AG09319 (cell line): ENCODE measurements at regions not wholly inside any gene's neighbourhood (a gene's known extent, or its start where the extent isn't known, plus 50 kb on each side); places are given as distances from the start of the nearest gene placed in this dataset.
"Not testable (repeated sequence)": the region's sequence is repeated elsewhere in the genome, so short reads cannot be mapped to it uniquely, and the experiment has no call there.

Source experiments
- DNase-seq: peaks from one replicate; pipeline ENCODE4 v3.0.0-alpha.2; 2010; ENCODE audit warnings: low read depth; ENCODE audit errors: extremely low read depth
- CTCF ChIP-seq: IDR thresholded peaks from 2 replicates; pipeline ENCODE4 v1.5.1; 2011; ENCODE audit warnings: low read depth, mild to moderate bottlenecking, inconsistent platforms, low read length, moderate library complexity

- TF ChIP-seq CTCF: no peak
- DNase-seq: no peak
These were observed 549.4 kb downstream of the GPAM start for GRCh38 chr10:111634191-111634590.

GRCh38 chr10:111646021-111646420 lies 537.5 kb downstream of the GPAM start:
- DNase-seq: no peak
- no peak for TF ChIP-seq CTCF

GRCh38 chr10:111648046-111648445 lies 535.5 kb downstream of the GPAM start:
- peak; percentile 72 for DNase-seq
- no peak for TF ChIP-seq CTCF

GRCh38 chr10:111649080-111649479 lies 534.5 kb downstream of the GPAM start:
- DNase-seq: not testable (repeated sequence)

GRCh38 chr10:111650088-111650487 lies 533.5 kb downstream of the GPAM start:
- DNase-seq: no peak
- TF ChIP-seq CTCF: no peak

- DNase-seq: no peak
- TF ChIP-seq CTCF: no peak; the same call in 1 of the 2 replicates
These were observed 527.5 kb downstream of the GPAM start for GRCh38 chr10:111656066-111656465.

GRCh38 chr10:111677759-111678158 lies 505.8 kb downstream of the GPAM start:
- no peak for TF ChIP-seq CTCF
- DNase-seq: no peak

- no peak for DNase-seq
- no peak for TF ChIP-seq CTCF
These were observed 496.8 kb downstream of the GPAM start for GRCh38 chr10:111686796-111687195.
